ENCODE measurements at regions not wholly inside any gene's neighbourhood (a gene's known extent, or its start where the extent isn't known, plus 50 kb on each side); places are given as distances from the start of the nearest gene placed in this dataset.
"Not testable (repeated sequence)": the region's sequence is repeated elsewhere in the genome, so short reads cannot be mapped to it uniquely, and the experiment has no call there.

DNA sequence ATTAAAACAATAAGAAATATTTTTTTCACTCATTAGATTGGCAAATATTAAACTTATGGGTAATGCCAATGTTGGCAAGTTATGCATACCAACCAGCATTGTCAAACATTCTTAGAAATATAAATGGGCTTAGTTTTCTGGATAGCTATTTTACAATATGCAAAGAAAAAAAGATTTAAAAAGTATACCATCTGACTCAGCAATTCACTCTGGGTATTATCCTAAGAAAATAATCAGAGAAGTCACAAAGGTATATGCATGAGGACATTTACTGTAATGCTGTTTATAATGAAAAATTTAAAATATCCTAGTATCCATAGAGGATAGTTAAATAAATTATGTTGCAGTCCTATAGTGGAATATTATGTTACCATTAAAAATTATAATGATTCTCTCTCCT is 57.4 kb upstream of the PTPDC1 start:
- H3K9me3 ChIP-seq: peaks cover 0 to 5% (median 0%) of the 10 kb centered on the region in 3 donors
- TF ChIP-seq, protein P1, sequence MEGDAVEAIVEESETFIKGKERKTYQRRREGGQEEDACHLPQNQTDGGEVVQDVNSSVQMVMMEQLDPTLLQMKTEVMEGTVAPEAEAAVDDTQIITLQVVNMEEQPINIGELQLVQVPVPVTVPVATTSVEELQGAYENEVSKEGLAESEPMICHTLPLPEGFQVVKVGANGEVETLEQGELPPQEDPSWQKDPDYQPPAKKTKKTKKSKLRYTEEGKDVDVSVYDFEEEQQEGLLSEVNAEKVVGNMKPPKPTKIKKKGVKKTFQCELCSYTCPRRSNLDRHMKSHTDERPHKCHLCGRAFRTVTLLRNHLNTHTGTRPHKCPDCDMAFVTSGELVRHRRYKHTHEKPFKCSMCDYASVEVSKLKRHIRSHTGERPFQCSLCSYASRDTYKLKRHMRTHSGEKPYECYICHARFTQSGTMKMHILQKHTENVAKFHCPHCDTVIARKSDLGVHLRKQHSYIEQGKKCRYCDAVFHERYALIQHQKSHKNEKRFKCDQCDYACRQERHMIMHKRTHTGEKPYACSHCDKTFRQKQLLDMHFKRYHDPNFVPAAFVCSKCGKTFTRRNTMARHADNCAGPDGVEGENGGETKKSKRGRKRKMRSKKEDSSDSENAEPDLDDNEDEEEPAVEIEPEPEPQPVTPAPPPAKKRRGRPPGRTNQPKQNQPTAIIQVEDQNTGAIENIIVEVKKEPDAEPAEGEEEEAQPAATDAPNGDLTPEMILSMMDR (IDR thresholded peaks at IDR 0.05): no peak
- no peaks in the 10 kb centered on the region for H3K36me3 ChIP-seq
- peaks cover 0 to 14% (median 6%) of the 10 kb centered on the region in 4 donors for H3K4me1 ChIP-seq
- no peaks in the 10 kb centered on the region for H3K27me3 ChIP-seq
- no peak for DNase-seq
- intact Hi-C loops (cut with DNase I; ENCODE audit: low total_unique reads): no loop called here
- no peak overlapping the region for H3K4me3 ChIP-seq
- H3K27ac ChIP-seq: no peak overlapping the region

DNA sequence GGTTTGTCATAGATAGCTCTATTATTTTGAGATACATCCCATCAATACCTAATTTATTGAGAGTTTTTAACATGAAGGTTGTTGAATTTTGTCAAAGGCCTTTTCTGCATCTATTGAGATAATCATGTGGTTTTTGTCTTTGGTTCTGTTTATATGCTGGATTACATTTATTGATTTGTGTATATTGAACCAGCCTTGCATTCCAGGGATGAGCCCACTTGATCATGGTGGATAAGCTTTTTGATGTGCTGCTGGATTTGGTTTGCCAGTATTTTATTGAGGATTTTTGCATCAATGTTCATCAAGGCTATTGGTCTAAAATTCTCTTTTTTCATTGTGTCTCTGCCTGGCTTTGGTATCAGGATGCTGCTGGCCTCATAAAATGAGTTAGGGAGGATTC is 61.8 kb upstream of the PTPDC1 start:
- H3K36me3 ChIP-seq; H3K27me3 ChIP-seq; H3K9me3 ChIP-seq; DNase-seq; H3K27ac ChIP-seq; H3K4me3 ChIP-seq; intact Hi-C loops (cut with DNase I; ENCODE audit: low total_unique reads): not testable (repeated sequence)
- H3K4me1 ChIP-seq: peaks cover 0 to 12% (median 0%) of the 10 kb centered on the region in 4 donors

DNA sequence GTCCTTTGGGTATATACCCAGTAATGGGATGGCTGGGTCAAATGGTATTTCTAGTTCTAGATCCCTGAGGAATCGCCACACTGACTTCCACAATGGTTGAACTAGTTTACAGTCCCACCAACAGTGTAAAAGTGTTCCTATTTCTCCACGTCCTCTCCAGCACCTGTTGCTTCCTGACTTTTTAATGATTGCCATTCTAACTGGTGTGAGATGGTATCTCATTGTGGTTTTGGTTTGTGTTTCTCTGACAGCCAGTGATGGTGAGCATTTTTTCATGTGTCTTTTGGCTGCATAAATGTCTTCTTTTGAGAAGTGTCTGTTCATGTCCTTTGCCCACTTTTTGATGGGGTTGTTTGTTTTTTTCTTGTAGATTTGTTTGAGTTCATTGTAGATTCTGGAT is 63.4 kb upstream of the PTPDC1 start:
- H3K4me1 ChIP-seq: peaks cover 0 to 12% (median 0%) of the 10 kb centered on the region in 4 donors
- intact Hi-C loops (cut with DNase I; ENCODE audit: low total_unique reads); H3K27me3 ChIP-seq; DNase-seq; H3K9me3 ChIP-seq; H3K27ac ChIP-seq; H3K4me3 ChIP-seq; H3K36me3 ChIP-seq: not testable (repeated sequence)

DNA sequence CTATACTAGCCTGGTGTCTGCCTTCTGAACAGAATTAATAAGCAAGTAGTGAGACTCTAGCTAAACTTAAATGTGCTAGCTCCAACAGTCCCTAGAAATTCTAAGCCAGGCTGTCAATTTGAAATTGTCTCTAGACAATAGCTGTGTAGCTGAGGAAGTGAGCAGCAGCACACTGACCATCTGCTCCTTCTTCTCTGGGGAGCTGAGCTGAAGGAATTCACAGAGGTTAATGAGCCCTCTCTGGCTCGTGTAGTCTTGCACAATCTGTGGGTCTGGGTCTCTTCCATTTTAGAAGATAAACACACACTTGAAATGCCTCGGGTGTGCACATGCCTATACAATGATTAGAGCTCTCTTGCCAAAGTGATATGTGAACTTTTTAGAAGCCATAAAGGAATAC is 63.5 kb upstream of the BARX1 start:
- H3K4me1 ChIP-seq: peaks cover 0 to 12% (median 0%) of the 10 kb centered on the region in 4 donors
- no peak for DNase-seq
- TF ChIP-seq, protein P1 (IDR thresholded peaks at IDR 0.05): no peak
- peaks cover 0 to 5% (median 0%) of the 10 kb centered on the region in 3 donors for H3K9me3 ChIP-seq
- intact Hi-C loops (cut with DNase I; ENCODE audit: low total_unique reads): no loop called here
- no peaks in the 10 kb centered on the region for H3K27me3 ChIP-seq
- no peaks in the 10 kb centered on the region for H3K36me3 ChIP-seq
- peak overlapping the region in 1 of 2 donors; percentile 23 for H3K27ac ChIP-seq
- no peak overlapping the region for H3K4me3 ChIP-seq

DNA sequence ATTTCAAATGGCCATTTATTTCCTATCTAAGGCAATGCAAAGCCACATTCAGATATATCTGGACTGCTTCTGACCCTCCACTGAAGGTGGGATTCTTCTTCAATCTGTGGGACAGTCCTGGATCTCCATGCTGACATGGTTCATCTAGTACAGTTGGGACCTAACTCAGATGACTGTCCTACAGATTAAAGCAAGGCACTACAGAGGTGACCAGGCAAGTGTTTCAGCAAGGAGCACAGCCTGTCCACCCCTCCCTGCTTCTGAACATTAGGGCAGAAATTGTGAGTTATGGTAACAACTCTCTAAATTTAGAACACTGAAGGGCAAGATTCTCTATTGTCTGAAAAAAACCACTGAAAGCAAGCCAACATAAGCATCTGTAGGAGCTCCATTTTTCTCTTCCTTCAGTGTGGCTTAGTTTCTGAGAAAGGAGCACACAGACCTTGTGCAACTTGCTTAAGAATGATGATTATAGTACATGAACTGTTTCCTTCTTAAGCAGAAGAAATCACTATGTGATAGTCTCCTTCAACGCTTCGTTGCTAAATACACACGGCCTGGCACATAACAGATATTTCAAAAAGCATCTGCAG is 62.9 kb upstream of the BARX1 start:
- Histone ChIP-seq H3K4me3 (no peak overlapping the region), H3K4me1 (peaks cover 0 to 12% (median 0%) of the 10 kb centered on the region in 4 donors), H3K9me3 (peaks cover 0 to 5% (median 0%) of the 10 kb centered on the region in 3 donors), H3K36me3 (no peaks in the 10 kb centered on the region), H3K27me3 (no peaks in the 10 kb centered on the region), H3K27ac (peak overlapping the region in 1 of 2 donors; percentile 23)
- intact Hi-C loops (cut with DNase I; ENCODE audit: low total_unique reads): no loop called here
- TF ChIP-seq, protein P1 (IDR thresholded peaks at IDR 0.05): no peak
- DNase-seq: no peak

DNA sequence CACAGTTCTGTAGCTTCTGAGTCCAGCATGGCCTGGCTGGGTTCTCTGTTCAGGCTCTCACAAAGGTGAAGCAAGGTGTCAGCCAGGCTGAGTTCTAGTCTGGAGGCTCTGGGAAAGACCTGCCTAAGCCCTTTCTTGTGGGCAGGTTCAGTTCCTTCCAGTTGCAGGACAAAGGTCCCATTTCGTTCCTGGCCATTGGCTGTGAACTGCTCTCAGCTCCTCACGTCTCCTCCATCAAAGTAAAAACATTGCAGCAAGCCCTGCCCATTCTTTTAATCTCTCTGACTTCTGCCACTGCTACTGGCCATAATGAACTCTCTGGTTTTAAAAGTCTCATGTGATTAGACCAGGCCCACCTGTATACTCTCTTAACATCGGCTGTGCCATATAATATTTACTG is 61.6 kb upstream of the BARX1 start:
- TF ChIP-seq, protein P1 (IDR thresholded peaks at IDR 0.05): no peak
- Histone ChIP-seq H3K36me3 (no peaks in the 10 kb centered on the region), H3K4me1 (peaks cover 0 to 12% (median 0%) of the 10 kb centered on the region in 4 donors), H3K9me3 (no peaks in the 10 kb centered on the region), H3K4me3 (no peak overlapping the region), H3K27me3 (no peaks in the 10 kb centered on the region), H3K27ac (no peak overlapping the region)
- intact Hi-C loops (cut with DNase I; ENCODE audit: low total_unique reads): no loop called here
- DNase-seq: no peak

DNA sequence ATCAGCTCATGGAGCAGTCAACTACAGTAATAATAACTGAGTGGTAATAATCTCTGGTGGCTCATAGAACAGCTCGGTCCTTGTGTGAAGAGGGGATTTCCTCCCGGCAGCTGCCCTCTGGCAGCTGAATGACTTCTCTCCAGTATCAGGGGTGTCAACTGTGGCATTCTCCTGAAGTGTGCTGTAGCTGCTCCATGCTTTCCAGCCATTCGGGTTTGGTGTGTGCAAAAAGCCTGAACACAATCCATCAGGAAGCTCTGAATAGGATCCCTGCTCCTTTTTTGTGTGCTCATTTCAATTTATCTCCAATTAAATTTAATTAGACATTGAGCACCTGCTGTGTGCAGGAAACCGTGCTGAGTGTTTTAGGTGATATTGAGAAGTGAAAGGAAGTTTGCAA is 59.8 kb upstream of the BARX1 start:
- Histone ChIP-seq H3K27ac (no peak overlapping the region), H3K9me3 (no peaks in the 10 kb centered on the region), H3K27me3 (no peaks in the 10 kb centered on the region), H3K36me3 (no peaks in the 10 kb centered on the region), H3K4me3 (no peak overlapping the region), H3K4me1 (peaks cover 0 to 12% (median 0%) of the 10 kb centered on the region in 4 donors)
- TF ChIP-seq, protein P1 (IDR thresholded peaks at IDR 0.05): no peak
- intact Hi-C loops (cut with DNase I; ENCODE audit: low total_unique reads): no loop called here
- DNase-seq: no peak

All from tibial artery (tissue), 4 donors.